ENCODE measurements at regions not wholly inside any gene's neighbourhood (a gene's known extent, or its start where the extent isn't known, plus 50 kb on each side); places are given as distances from the start of the nearest gene placed in this dataset.
"Not testable (repeated sequence)": the region's sequence is repeated elsewhere in the genome, so short reads cannot be mapped to it uniquely, and the experiment has no call there.

GRCh38 chr1:147348592-147348991, 106.1 kb downstream of the CHD1L start:
- TF ChIP-seq CTCF (IDR thresholded peaks at IDR 0.05; ENCODE audit: low read depth, low read length); EZH2phosphoT487 (IDR thresholded peaks at IDR 0.05; ENCODE audit: low read depth): not testable (repeated sequence)
